GM21390 (cell line): ENCODE measurements at regions not wholly inside any gene's neighbourhood (a gene's known extent, or its start where the extent isn't known, plus 50 kb on each side); places are given as distances from the start of the nearest gene placed in this dataset.
"Not testable (repeated sequence)": the region's sequence is repeated elsewhere in the genome, so short reads cannot be mapped to it uniquely, and the experiment has no call there.

Experiments
- ATAC-seq: cut with Tn5 transposase; IDR thresholded peaks from one replicate; pipeline ENCODE4 v1.9.1; 2021; ENCODE audit not compliant: unreplicated experiment

GRCh38 chr20:47962286-47962963 is 177.1 kb upstream of the SULF2 start:
- no peak for ATAC-seq

DNA sequence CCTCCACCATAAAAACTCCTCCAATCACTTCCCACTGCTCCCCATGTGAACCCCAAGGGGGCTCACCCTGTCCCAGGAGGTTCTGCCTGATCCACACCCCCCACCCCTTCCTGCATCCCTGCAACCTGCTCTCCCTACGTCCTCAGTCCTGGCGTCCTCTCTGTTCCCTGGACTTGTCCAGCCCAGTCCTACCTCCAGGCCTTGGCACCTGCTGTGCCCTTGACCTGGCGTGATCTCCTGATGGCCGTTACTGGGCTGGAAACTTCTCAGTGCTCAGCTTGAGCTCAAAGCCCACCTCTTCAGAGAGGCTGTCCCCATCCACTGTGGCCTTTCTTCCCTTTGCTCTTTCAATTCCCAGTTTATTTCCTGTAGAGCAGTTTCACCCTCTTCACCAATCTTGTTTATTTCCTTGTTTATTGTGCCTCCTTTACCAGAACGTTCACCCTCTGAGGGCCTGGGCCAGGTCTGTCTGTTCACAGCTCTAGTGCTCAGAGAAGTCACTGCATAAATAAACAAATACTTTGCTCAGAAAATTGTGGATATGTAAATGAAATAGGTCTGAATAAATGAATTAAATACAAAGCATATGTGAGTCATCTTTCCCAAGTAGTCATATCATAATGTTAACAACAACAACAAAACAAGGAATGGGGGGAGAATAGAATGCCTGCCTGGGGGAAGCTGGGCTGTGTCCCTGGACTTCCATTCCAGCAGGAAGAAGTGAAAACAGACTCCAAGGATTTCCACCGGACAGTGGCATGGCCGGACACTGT is 175.7 kb upstream of the SULF2 start:
- ATAC-seq: no peak

DNA sequence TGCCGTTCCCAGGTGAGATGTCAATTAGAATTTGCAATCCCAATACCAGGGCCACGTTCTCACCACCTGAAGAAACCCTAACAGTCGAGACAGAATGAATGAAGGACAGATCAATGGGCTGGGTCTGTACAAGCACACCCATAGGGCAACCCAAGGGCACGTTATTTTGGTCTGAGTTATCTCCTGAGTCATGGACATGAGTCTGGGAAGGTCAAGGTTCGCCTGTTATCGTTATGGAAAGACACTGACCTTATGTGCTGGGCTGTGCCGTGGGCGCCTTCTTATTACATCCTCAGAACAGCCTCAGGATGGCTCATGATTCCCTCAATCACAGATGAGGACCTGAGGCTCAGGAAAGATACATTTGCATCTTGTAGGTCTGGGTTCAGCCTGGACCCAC is 175.0 kb upstream of the SULF2 start:
- ATAC-seq: no peak

DNA sequence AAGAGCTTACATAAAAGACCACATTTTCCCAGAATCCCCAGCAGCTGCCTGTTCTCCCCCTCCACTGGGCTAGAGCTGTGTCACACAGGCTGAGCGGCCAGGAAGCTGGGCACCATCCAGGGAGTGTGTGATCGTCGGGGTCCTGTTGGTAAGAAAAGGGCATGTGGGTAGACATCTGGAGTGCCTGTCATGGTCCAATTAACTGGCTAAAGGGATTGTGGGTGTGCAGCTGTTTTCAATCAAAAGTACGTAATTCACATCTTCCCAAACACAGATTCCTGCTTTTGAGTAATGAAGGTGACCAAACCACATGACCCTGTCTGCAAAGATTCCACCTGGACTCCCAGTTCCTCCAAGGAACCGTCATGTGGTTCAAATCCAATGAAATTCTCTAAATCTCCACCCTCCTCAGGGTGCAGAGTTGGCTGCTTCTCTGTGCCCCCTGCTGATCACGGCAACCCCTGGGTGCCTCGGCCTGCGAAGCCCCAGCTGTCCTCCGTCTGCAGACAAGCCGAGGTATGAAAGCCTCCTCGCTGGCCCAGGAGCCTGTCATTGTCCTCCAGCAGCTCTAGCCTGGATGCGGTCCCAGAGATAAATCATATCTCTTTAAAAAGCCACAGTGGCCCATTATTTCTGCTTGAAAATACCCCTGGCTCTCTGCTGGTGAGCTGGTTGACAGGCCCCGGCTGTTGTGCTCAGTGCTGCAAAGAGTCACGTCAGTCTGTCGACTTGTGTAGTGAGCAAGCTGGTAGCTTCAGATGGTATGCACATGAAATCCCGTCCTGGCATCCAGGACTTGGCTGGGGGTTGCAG is 172.9 kb upstream of the SULF2 start:
- ATAC-seq: not testable (repeated sequence)

- ATAC-seq: no peak
Measured at GRCh38 chr20:47957135-47957534, 171.9 kb upstream of the SULF2 start.

DNA sequence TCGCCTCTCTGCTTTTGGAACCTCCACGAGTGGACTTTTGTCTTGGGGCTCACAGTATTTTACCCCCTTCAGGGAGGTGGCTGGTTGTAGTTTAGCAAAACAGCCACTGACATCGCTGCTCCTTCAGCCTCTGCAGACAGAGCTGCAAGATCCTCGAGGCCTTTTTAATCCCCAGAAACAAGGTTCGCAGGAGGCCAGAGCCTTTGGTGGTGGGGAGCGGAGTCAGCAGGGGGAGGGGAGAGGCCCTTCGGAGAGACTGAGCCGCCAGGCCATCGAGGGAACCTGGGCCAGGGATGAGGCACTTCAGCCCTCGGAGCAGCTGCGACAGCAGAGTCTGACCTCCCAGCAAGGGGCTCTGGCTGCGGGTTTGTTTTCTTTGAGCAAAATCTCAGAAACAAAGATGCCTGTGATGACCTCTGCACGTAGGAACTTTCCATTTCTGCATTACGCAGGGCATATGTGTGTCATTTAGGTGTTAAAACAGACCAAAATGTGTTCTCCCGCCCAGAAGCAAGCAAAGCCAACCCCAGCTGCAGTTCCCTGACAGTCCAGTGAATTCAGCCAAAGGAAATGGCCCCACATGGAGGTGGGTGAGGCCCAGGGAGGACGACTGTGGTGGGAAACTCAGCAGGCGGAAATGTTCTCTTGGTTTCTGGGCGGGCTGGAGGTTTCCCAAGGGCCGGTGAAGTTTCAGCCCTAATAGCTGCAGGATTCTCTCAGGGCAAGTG is 171.2 kb upstream of the SULF2 start:
- ATAC-seq: no peak

GRCh38 chr20:47953471-47953870 is 168.2 kb upstream of the SULF2 start:
- ATAC-seq: no peak

GRCh38 chr20:47952023-47952564 is 166.8 kb upstream of the SULF2 start:
- no peak for ATAC-seq

GRCh38 chr20:47951521-47951971 is 166.3 kb upstream of the SULF2 start:
- ATAC-seq: no peak

- ATAC-seq: no peak
Measured at GRCh38 chr20:47950913-47951283, 165.6 kb upstream of the SULF2 start.

GRCh38 chr20:47950124-47950912 is 165.0 kb upstream of the SULF2 start:
- ATAC-seq: no peak

DNA sequence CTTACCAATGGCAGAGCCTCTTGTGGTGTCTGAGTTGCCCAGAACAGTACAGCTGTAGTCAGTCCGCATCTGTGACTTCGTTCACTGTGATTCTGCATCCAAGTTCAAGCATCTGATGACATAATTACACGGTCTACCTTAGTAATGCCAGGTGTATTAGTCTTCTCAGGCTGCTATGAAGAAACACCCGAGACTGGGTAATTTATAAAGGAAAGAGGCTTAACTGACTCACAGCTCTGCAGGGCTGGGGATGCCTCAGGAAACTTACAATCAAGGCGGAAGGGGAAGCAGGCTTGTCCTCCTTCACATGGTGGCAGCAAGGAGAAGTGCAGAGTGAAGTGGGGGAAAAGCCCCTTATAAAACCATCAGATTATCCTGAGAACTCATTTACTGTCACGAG is 163.9 kb upstream of the SULF2 start:
- ATAC-seq: no peak

DNA sequence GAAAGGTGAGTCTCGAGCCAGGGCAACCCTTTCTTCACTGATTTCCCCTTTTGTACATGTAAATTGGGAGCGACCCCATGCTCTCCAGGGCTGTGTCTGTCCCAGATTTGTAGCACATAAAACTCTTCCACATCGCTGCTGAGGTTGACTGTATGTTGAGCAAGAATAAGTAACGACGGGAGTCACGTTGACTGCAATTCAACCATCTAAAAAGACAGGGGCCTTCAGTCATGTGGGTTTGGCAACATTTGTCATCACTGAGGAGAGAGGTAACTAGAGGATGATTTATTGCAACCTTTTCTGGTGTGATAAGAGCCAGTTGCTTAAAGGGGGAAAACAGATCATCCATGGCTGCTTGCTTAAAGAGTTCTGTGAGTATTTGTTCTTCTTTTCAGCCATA is 159.4 kb upstream of the SULF2 start:
- no peak for ATAC-seq

GRCh38 chr20:47941869-47942268 is 156.6 kb upstream of the SULF2 start:
- no peak for ATAC-seq

GRCh38 chr20:47940101-47940813 is 155.0 kb upstream of the SULF2 start:
- no peak for ATAC-seq

GRCh38 chr20:47936612-47937011 is 151.3 kb upstream of the SULF2 start:
- no peak for ATAC-seq

GRCh38 chr20:47934761-47935160 is 149.5 kb upstream of the SULF2 start:
- ATAC-seq: no peak

DNA sequence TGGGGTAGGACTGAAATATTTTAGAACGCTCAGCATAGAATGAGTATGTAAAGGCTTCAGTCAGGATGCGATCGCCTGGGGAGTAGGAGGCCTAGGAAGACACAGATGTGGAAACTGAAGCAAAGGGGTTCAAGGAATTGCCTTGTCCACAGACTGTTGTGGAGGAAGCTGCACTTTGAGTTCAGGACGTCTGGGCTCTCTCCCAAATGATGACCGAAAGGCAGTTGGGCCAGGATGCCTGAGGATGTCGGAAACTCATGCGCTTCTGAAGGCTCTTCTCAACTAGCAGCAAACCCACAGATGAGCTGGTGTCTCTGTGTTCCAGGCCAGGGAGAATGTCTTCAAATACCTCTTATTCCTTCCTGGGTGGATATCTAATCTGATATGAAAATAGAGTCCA is 146.2 kb upstream of the SULF2 start:
- no peak for ATAC-seq

DNA sequence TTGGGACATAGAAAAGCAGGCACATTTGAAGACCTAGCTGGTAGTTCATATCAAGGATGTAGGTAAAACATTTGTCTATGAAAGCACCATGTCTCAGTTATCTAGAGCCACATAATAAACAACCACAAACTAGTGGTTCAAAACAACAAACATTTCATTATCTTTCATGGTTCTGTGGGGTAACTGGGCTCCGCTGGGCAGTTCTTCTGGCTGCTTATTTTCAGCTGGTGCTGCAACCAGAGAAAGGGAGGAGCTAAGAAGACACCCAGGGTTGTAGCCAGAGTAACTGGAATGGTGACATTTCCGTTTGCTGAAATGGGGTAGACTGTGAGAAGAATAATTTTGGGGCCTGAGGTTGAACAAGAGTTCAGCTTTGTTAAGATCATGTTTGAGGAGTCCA is 145.7 kb upstream of the SULF2 start:
- ATAC-seq: no peak
